DND-41 (cell line): ENCODE measurements at regions not wholly inside any gene's neighbourhood (a gene's known extent, or its start where the extent isn't known, plus 50 kb on each side); places are given as distances from the start of the nearest gene placed in this dataset.

ENCODE experiments used
- EZH2 ChIP-seq: IDR thresholded peaks from 3 replicates; pipeline ENCODE4 v1.6.1; 2012; ENCODE audit warnings: borderline replicate concordance, low read depth, mild to moderate bottlenecking, moderate library complexity, low read length, inconsistent platforms; ENCODE audit not compliant: severe bottlenecking
- TF ChIP-seq, protein P1 (sequence below): IDR thresholded peaks from 2 replicates; pipeline ENCODE4 v1.5.1; 2012; ENCODE audit warnings: borderline replicate concordance, low read length, moderate library complexity, mild to moderate bottlenecking; ENCODE audit not compliant: poor library complexity, severe bottlenecking; ENCODE audit errors: extremely low read depth

DNA sequence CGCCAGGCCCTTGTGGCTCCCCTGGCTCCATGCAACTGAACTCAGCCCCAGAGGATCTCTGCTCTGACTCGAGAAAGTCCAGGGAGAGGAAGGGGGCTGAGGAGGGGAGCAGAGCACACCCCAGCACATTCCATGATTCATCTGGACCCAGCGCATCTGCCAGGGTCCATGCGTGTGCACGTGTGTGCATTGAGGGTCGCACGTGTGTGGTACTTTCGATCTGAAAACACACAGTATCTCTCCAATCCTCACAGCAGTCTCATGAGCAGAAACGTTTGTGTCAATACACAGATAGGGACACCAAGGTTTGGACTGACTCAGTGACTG lies 146.4 kb upstream of the ID2 start:
- TF ChIP-seq, protein P1, sequence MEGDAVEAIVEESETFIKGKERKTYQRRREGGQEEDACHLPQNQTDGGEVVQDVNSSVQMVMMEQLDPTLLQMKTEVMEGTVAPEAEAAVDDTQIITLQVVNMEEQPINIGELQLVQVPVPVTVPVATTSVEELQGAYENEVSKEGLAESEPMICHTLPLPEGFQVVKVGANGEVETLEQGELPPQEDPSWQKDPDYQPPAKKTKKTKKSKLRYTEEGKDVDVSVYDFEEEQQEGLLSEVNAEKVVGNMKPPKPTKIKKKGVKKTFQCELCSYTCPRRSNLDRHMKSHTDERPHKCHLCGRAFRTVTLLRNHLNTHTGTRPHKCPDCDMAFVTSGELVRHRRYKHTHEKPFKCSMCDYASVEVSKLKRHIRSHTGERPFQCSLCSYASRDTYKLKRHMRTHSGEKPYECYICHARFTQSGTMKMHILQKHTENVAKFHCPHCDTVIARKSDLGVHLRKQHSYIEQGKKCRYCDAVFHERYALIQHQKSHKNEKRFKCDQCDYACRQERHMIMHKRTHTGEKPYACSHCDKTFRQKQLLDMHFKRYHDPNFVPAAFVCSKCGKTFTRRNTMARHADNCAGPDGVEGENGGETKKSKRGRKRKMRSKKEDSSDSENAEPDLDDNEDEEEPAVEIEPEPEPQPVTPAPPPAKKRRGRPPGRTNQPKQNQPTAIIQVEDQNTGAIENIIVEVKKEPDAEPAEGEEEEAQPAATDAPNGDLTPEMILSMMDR = no peak
- no peak for TF ChIP-seq EZH2
